ENCODE measurements at regions not wholly inside any gene's neighbourhood (a gene's known extent, or its start where the extent isn't known, plus 50 kb on each side); places are given as distances from the start of the nearest gene placed in this dataset.

DNA sequence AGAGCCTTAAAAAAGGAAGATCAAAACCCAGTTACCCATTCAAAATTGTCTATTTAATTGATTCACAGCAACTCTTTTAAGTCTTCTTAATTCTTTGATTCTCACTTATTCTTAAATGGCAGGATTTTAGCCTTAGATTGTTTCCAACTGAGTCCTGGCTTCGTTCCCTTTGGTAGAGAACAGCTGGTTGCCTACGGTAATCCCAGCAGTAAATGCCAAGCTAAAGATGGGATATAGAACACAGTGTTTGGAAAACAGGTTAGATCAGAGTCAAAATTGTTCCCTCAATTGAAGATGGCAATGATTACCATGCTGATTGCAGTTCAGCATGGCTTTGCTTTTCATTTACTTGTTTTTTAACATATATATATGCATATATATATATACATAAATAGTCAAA is 300.9 kb downstream of the PYDC2 start:
- TF ChIP-seq YY1 (IDR thresholded peaks at IDR 0.05; ENCODE audit: insufficient read depth, insufficient read length) (no peak), ZNF274 (IDR thresholded peaks at IDR 0.05; ENCODE audit: low read depth, low read length) (no peak)

All from NT2/D1 (cell line).